ENCODE measurements at regions not wholly inside any gene's neighbourhood (a gene's known extent, or its start where the extent isn't known, plus 50 kb on each side); places are given as distances from the start of the nearest gene placed in this dataset.

- Histone ChIP-seq H3K9ac (ENCODE audit: low read depth, low read length) (no peak overlapping the region), H3K4ac (ENCODE audit: low read depth, low read length) (no peak overlapping the region), H3K56ac (ENCODE audit: extremely low read depth, insufficient read depth, low read length) (no peak overlapping the region), H2BK5ac (ENCODE audit: low read depth, low read length, poor library complexity, severe bottlenecking) (no peak overlapping the region), H2AFZ (replicated peaks; ENCODE audit: low read length, poor library complexity) (peak overlapping the region; percentile 49), H2BK20ac (ENCODE audit: low read depth, low read length) (no peak overlapping the region), H3K27ac (ENCODE audit: insufficient read depth, low read length) (no peak overlapping the region), H3K9me3 (ENCODE audit: control insufficient read depth, insufficient read depth, low read length) (no peaks in the 10 kb centered on the region), H3K79me1 (ENCODE audit: low read depth in 1 of 2, low read length in 2 of 2) (no peaks in the 10 kb centered on the region), H3K18ac (ENCODE audit: low read depth, low read length) (no peak overlapping the region), H3K4me2 (ENCODE audit: low read depth, low read length) (no peak overlapping the region), H4K5ac (ENCODE audit: low read depth, low read length) (no peak overlapping the region), H3K4me1 (ENCODE audit: control insufficient read depth, insufficient read depth, low read length) (no peaks in the 10 kb centered on the region), H3K4me3 (ENCODE audit: insufficient read depth, low read depth, low read length) (no peak overlapping the region), H3K27me3 (ENCODE audit: control insufficient read depth, insufficient read depth, low read length) (no peaks in the 10 kb centered on the region), H3K23ac (ENCODE audit: low read depth, low read length) (no peak overlapping the region), H2AK9ac (replicated peaks; ENCODE audit: low read depth, low read length, poor library complexity) (no peak overlapping the region), H3K36me3 (ENCODE audit: control insufficient read depth, insufficient read depth, low read length) (no peaks in the 10 kb centered on the region), H2AK5ac (ENCODE audit: low read depth, low read length) (no peak overlapping the region), H3K9me1 (ENCODE audit: insufficient read depth, low read length) (no peaks in the 10 kb centered on the region), H4K8ac (ENCODE audit: low read depth in 2 of 2, low read length in 2 of 2) (no peak overlapping the region), H4K20me1 (ENCODE audit: insufficient read depth, low read length) (no peaks in the 10 kb centered on the region), H3K14ac (replicated peaks; ENCODE audit: low read depth, low read length) (no peak overlapping the region), H2BK120ac (ENCODE audit: low read depth, low read length) (no peak overlapping the region), H2BK15ac (ENCODE audit: low read depth, low read length) (no peak overlapping the region), H4K91ac (ENCODE audit: insufficient read depth, low read depth, low read length) (no peak overlapping the region)
- no TSS peak for BruUV-seq (replicated peaks)
- ChIA-PET CTCF (interaction anchor here (1.4 kb wide), 1 partner anchor 17 kb away, joined by 3 read pairs; no protein-coding TSS in a partner anchor), POLR2A (ENCODE audit: unreplicated experiment) (no interaction called here)
- in situ Hi-C loops (cut with MboI; ENCODE audit: low sequenced_read_pairs) (no loop called here), intact Hi-C loops (cut with micrococcal nuclease) (no loop called here), dilution Hi-C loops (cut with HindIII; ENCODE audit: low sequenced_read_pairs, unreplicated experiment) (no loop called here)
- TF ChIP-seq RFX5 (IDR thresholded peaks at IDR 0.05; ENCODE audit: low read depth, low read length) (no peak), RCOR1 (IDR thresholded peaks at IDR 0.05; ENCODE audit: insufficient replicate concordance, low read length) (no peak), MAFK (IDR thresholded peaks at IDR 0.05; ENCODE audit: low read depth, low read length) (no peak), FOS (IDR thresholded peaks at IDR 0.05; ENCODE audit: low read depth, low read length) (no peak), BHLHE40 (IDR thresholded peaks at IDR 0.05; ENCODE audit: low read depth, low read length) (no peak), CHD1 (IDR thresholded peaks at IDR 0.05; ENCODE audit: low read depth, low read length) (no peak), SMC3 (IDR thresholded peaks at IDR 0.05; ENCODE audit: low read depth, low read length) (no peak), RAD21 (IDR thresholded peaks at IDR 0.05; ENCODE audit: low read length) (no peak), MAZ (IDR thresholded peaks at IDR 0.05; ENCODE audit: borderline replicate concordance, low read depth, low read length) (no peak), CEBPB (IDR thresholded peaks at IDR 0.05; ENCODE audit: low read depth, low read length) (no peak), NFE2L2 (IDR thresholded peaks at IDR 0.05; ENCODE audit: low read depth, low read length) (no peak)
- TF ChIP-seq, protein P1, sequence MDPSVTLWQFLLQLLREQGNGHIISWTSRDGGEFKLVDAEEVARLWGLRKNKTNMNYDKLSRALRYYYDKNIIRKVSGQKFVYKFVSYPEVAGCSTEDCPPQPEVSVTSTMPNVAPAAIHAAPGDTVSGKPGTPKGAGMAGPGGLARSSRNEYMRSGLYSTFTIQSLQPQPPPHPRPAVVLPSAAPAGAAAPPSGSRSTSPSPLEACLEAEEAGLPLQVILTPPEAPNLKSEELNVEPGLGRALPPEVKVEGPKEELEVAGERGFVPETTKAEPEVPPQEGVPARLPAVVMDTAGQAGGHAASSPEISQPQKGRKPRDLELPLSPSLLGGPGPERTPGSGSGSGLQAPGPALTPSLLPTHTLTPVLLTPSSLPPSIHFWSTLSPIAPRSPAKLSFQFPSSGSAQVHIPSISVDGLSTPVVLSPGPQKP (IDR thresholded peaks at IDR 0.05; ENCODE audit: borderline replicate concordance, low read depth, low read length) = no peak
- TF ChIP-seq, protein P2, sequence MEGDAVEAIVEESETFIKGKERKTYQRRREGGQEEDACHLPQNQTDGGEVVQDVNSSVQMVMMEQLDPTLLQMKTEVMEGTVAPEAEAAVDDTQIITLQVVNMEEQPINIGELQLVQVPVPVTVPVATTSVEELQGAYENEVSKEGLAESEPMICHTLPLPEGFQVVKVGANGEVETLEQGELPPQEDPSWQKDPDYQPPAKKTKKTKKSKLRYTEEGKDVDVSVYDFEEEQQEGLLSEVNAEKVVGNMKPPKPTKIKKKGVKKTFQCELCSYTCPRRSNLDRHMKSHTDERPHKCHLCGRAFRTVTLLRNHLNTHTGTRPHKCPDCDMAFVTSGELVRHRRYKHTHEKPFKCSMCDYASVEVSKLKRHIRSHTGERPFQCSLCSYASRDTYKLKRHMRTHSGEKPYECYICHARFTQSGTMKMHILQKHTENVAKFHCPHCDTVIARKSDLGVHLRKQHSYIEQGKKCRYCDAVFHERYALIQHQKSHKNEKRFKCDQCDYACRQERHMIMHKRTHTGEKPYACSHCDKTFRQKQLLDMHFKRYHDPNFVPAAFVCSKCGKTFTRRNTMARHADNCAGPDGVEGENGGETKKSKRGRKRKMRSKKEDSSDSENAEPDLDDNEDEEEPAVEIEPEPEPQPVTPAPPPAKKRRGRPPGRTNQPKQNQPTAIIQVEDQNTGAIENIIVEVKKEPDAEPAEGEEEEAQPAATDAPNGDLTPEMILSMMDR (conservative IDR thresholded peaks at IDR 0.05; ENCODE audit: low read depth, low read length) = no peak
- TF ChIP-seq, protein P3, sequence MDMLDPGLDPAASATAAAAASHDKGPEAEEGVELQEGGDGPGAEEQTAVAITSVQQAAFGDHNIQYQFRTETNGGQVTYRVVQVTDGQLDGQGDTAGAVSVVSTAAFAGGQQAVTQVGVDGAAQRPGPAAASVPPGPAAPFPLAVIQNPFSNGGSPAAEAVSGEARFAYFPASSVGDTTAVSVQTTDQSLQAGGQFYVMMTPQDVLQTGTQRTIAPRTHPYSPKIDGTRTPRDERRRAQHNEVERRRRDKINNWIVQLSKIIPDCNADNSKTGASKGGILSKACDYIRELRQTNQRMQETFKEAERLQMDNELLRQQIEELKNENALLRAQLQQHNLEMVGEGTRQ (IDR thresholded peaks at IDR 0.05; ENCODE audit: low read depth, low read length) = no peak
- no peak for DNase-seq
- 70% methylated on average over 2 of the region's 7 CpGs; no CpG with 5 or more reads in 1 of the 2 experiments for WGBS, 2 experiments (ENCODE audit: extremely low coverage in 2 of 2, insufficient read length in 1 of 2)
- no peak for ATAC-seq (ENCODE audit: low read depth)
Observed at GRCh38 chr5:120958877-120959485, 494.9 kb downstream of the PRR16 start.

Data from IMR-90 (cell line).